ENCODE measurements at regions not wholly inside any gene's neighbourhood (a gene's known extent, or its start where the extent isn't known, plus 50 kb on each side); places are given as distances from the start of the nearest gene placed in this dataset.

- TF ChIP-seq POLR2AphosphoS5 (IDR thresholded peaks at IDR 0.05; ENCODE audit: borderline replicate concordance, low read depth, low read length) (no peak), EZH2 (IDR thresholded peaks at IDR 0.05) (no peak), FOXP2 (optimal IDR thresholded peaks at IDR 0.05; ENCODE audit: control extremely low read depth, extremely low read length, insufficient read depth) (no peak)
Observed at GRCh38 chr17:71117466-71117865, 948.1 kb downstream of the KCNJ2 start.
